GM21786 (cell line): ENCODE measurements at regions not wholly inside any gene's neighbourhood (a gene's known extent, or its start where the extent isn't known, plus 50 kb on each side); places are given as distances from the start of the nearest gene placed in this dataset.
"Not testable (repeated sequence)": the region's sequence is repeated elsewhere in the genome, so short reads cannot be mapped to it uniquely, and the experiment has no call there.

Experiments used
- ATAC-seq: cut with Tn5 transposase; IDR thresholded peaks from one replicate; pipeline ENCODE4 v1.9.1; 2021; ENCODE audit not compliant: unreplicated experiment

DNA sequence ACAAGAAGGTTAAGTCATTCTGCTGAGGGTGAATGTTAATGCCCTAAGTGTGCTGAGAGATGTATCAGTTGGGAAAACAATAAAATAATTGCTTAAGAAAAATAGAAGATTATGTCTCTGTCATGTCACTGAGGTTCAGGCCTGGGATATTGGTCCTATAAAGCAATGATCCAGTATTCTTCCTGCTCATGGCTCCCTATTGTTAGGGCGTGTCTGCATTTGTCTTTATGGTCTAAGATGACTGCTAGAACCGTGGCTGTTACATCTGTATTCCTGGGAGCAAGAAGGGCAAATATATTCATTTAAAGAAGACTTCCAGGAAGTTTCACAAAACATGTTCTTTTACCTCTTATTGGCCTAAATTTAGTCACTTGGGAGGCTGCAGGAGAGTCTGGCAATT is 125.0 kb downstream of the KCNE4 start:
- ATAC-seq, result no peak

DNA sequence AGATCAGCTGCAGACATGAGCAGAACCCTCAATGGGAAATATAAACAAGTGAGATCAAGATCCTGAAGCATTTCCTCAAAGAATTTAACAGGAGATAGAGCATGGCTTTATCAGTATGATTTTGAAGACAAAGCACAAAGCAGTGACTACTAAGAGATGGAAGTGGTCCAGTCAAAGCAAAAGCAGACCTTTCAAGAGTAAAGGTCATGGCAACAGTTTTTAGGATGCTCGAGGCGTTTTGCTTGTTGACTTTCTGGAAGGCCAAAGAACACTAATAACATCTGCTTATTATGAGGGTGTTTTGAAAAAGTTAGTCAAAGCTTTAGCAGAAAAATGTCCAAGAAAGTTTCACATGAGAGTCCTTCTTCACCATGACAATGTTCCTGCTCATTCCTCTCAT is 128.5 kb downstream of the KCNE4 start:
- no peak for ATAC-seq

DNA sequence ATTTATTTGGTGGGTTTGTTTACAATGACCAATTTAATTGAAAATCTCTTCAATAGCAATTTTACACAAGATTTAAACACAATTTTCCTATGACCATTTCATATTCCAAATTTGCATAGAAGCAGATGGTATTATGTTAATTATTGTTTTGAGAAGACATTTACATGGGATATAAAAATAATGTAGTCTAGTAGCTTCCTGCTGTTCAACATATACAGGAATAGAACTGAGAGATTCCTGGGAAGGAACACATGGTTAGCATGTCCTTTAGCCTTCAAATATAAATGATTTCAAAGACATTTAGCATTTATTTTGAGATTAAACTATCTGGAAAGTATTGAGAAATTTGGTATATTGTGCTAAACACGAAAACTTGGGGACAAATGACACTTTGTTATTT is 129.6 kb downstream of the KCNE4 start:
- no peak for ATAC-seq

DNA sequence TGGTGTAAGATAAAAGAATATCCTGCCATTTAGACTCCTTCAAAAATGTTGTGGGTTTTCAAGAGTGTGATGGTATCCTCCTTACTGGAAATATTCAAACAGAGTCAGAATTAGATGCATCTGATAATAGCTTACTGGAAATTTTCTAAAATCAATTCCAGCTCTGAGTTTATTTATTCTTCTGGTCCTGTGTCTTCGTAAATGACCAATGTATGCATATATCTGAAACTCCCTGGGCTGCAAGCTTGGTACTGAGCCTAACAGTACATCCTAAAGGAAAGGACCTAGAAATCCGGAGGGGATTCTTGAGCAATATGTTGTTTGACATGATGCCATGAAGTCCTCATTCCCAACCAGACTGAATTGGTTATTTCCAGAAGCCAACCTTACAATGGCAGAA is 130.4 kb downstream of the KCNE4 start:
- no peak for ATAC-seq

DNA sequence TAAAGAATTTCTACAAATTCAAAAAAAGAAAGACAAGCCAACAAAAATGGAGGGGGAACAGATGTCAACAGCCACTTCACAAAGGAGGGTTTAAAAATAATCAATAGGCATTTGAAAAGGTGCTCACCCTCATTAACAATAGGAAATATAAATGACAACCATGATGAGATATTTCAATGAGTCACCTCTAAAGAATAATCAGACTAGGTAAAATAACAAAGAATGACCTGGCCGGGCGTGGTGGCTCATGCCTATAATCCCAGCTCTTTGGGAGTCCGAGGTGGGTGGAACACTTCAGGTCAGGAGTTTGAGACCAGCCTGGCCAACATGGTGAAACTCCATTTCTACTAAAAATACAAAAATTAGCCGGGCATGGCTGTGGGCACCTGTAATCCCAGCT is 133.6 kb downstream of the KCNE4 start:
- no peak for ATAC-seq

DNA sequence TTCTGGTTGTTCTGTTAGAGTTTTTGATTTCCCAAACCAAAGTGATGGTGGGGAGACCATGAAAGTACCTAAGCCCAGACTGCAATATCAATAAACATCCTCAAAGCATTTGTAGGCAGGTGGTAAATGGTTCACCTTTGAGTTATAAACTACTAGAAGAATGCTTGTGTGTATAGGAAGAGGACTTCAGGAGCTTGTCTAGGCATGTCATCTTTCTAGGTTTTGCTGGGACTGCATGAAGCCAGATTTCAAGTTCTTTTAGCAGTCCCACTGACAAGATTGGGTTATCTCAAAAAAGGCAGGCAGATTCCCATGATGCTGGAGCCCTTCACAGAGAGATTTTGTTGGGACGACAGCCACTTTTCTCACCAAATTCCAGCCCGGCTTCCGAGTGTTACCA is 135.3 kb downstream of the KCNE4 start:
- no peak for ATAC-seq

DNA sequence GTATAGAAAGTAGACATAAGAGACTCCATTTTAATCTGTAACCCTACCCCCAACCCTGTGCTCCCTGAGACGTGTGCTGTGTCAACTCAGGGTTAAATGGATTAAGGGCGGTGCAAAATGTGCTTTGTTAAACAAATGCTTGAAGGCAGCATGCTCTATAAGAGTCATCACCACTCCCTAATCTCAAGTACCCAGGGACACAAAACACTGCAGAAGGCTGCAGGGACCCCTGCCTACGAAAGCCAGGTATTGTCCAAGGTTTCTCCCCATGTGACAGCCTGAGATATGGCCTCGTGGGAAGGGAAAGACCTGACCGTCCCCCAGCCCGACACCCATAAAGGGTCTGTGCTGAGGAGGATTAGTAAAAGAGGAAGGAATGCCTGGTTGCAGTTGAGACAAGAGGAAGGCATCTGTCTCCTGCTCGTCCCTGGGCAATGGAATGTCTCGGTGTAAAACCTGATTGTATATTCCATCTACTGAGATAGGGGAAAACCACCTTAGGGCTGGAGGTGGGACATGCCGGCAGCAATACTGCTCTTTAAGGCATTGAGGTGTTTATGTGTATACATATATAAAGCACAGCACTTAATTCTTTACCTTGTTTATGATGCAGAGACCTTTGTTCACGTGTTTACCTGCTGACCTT is 138.7 kb downstream of the KCNE4 start:
- not testable (repeated sequence) for ATAC-seq

DNA sequence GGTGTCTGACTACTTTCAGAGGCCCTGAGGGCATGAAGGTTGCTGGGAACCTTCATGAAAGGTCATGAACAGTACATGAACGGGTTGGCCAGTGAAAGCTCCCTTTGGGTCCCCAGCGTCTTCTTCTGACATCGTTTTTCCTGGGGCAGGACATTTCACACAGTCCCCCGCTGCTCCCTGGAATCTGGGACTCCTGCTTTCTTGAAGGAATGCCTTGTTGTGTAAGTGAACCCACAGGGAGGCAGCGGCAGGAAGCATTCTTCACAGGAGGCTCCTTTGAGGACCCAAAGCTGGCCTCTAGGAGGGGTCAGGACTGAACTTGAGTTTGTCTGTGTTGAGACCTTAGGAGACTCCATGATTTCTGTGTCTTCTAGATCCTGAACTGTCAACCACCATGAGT is 144.3 kb downstream of the KCNE4 start:
- no peak for ATAC-seq

DNA sequence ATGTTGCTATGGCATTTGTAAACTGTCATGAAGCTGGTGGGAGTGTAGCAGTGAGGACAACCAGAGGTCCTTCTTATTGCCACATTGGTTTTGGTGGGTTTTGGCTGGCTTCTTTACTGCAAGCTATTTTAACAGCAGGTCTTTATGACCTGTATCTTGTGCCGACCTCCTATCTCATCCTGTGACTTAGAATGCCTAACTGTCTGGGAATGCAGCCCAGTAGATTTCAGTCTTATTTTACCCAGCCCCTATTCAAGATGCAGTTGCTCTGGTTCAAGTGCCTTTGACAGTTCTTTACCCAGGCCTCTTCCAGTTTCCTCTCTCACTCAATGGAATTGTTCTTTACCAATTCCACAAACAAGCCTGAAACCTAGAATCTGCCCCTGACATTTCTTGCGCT is 145.1 kb downstream of the KCNE4 start:
- no peak for ATAC-seq

DNA sequence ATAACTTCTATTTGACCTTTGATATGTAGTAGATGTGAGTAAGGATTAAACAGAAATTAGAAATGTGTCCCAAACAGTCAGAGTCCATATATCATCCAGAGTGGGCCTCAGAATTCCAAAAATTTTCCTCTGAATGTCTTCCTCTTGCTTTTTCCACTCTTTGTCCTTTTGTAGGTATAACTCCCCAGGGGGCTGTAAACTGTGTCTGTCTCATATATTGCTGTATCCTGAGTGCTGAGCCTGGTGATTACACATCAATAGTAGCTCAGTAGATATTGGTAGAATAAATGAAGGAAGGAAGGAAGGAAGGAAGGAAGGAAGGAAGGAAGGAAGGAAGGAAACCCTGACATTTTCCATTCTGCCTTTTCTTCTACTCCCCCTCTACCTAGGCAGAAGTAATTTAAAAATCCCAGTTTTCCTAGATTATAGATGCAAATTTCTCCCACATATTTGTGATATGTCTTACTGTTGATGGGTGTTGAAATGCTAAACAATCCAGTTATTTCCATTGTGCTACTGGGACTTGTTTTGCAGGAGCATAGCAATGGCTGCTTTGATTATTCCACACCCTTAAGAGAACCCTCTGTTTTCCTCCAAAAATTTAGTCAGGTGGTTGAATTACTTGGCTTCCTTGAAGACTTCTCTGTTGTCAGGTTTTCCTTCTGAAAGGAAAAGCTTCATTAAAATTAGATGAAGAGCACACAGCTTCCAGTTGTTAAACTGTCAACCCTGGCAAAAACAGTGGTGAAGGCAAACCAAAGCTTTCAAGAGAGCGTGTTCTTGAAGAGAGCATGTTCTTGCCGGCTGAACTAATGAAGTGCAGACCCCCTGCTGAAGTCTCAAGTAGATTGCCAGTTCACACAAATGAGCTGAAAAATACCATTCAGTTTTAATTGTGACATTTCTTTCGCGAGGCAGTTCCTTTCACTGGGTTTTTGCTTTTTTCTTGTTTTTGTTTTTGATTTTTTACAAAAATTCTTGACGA is 147.8 kb downstream of the KCNE4 start:
- ATAC-seq, result no peak

DNA sequence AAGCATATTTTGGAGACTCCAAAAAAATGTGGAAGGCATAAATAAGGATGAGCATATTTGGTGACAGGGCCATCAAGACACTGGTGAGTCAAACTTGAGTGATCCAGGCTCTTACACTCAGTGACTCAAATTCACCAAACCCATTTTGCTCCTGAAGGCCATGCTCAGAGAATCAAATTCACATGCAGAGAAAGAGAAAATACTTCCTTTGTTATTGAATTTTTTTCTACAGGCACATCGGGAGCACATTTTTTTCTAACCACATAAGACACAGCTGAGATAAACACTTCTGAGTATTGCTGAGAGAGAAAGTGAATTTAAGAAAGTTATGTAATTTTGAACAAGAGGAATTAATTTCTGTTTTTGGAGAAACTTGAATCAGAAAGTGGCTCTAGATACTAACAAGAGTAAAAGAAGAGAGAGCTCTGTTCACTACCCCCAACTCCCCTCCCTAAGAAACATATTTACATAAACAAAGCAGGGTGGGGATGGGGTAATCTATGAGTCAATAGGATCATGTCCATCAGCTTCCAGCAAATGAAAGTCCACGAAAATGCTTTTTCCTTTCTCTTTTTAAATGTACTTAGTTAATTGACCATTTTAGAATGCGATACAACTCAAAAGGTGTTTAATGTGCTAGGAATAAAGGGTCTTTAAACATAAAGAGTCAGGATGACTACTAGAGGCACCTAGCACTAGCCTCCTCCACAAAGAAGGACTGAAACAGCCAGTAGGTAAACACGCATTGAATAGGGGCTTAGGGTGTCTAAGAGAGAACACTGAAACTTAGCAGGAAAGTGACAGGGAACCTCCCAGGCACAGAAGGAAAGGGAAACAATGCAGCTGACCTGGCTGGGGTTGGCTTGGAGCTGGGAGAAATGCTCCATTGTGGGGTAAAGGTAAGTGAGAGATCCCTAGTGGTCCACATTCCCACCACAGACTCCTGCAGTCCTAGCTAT is 152.3 kb downstream of the KCNE4 start:
- ATAC-seq, result no peak

DNA sequence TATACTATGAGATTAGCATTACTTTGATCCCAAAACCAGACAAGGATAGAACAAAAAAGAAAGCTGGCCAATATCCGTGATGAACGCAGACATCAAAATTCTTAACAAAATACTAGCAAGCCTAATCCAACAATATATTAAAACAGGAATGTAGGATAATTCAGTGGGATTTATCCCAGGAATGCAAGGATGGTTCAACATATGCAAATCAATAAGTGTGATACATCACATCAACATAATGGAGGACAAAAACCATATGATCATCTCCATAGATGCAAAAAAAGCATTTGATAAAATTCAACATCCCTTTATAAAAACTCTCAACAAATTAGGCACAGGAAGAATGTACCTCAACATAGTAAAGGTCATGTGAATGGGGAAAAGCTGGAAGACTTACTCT is 158.5 kb downstream of the KCNE4 start:
- no peak for ATAC-seq

DNA sequence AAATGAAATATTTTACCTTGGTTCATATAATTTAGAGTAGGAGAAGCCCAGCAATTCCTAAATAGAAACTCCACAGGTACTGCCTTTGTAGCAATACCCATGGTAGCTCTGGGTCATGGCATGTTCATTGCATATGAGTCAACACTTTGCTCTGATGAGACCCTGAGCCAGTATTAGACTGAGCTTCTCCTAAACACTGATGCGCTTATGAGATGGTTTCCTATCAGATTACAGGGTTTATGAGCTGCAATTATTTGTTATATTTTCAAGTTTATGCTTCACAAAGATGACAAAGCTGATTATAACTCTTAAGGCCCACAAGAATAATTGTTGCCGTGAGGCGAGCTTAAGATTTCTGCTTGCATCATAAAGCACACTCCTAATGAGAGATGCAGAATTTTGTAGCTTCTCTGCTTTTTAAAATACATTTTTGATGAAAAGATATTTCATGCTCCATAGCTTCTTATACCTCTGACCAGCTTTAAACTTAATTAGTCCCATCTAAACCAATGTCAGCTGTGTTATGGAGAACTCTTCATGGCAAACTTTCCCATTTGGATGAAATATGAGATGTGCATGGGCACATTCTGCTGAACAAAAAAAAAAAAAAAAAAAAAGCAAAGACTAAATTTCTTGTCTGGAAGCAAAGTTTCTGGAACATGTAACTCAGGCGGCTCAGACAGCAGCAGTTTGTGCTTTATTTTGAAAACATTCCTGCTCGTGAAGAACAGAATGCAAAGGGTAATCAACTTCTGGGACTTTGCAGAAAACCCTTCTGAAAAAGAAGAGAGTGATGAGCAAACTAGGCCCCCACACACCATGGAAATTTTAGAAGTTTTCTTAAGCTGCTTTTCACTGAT is 162.6 kb downstream of the KCNE4 start:
- no peak for ATAC-seq

DNA sequence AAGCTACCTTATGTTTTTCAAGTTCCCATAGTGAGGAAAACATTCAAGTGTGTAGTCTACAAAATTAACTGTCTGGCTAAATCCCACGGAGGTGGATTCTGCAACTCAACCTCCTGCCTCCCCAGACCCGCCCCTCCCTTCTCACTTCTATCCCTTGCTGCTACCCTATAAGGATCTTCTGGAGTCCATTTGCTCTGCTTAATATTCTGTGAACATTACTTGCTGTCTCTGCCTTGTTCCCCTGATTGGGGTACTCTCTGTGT is 163.2 kb downstream of the KCNE4 start:
- ATAC-seq, result no peak

DNA sequence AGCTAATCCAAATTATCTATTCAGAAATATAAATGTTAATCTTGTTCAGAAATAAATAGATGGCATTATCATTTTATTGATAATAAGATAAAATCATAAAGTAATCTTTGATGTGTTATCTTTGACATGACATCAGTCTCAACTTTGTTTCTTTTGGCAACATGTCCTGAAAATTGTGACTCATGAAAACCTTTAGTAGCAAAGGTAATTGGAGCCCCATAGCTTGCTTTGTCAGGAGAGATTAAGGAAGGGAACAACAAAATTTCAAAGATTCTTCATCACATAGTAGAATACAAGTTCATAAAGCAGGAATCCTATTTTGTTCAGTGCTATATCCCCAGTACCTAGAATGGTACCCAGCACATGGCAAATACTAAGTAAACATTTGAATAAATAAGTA is 165.4 kb downstream of the KCNE4 start:
- no peak for ATAC-seq

DNA sequence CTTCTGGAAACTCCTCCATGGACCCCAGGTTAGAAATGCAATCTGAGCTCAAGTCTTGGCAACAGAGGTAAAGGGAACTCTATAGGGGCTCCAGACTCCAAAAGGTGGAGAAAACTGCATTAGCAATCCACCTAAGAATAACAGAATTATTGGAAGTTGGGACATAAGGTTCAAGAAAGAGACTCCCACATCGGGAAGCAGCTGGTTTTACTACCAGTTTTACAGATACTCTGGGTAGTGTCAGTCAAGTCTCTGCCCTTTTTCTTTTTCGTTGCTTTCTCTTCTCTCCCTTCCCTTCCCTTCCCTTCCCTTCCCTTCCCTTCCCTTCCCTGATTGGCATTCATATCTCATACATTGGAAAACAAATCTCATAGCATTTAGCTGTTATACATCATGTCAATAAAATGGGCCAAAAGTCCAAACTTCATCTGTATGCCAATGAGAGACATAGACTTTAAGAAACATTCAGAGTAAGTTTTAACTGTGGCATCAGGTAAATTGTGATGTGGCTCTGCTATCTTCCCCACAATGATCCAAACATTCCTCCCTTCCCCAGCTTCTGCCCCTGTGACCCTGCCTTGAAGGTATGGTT is 166.7 kb downstream of the KCNE4 start:
- no peak for ATAC-seq

DNA sequence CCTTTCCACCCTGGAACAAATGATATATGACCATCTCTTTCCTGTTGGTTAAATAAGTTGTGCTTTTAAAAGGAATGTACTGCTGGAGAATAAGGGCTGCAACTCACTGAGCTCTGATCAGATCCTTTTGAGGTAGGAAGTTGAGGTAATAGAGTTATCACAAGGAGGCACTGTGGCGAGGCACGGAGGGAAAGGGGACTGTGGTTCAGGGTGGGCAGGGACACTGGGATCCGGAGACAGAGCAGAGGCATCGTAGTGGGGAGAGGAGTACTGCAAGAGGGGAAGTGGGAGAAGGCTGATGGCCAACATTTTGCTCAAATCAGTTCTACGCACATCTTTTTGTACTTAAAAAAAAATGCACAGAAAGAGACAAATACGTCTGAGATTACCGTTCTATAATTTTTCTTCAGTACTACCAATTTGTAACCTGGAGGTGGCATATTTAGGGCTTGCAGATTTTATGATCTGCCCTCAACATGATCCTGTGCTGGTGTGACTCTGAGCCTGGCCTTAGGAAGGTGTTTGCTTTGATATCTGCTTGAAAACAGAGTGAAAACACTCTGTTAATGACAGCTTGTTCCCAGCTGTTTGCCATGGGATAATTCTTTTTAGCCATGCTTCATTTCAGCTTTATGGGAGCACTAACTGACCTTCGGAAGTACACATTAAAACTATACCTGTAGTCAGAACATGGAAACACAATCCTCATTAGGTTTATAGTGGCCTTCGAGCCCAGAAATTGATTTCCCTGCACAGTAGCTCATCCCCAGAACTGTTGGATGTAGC is 168.1 kb downstream of the KCNE4 start:
- ATAC-seq, result no peak

DNA sequence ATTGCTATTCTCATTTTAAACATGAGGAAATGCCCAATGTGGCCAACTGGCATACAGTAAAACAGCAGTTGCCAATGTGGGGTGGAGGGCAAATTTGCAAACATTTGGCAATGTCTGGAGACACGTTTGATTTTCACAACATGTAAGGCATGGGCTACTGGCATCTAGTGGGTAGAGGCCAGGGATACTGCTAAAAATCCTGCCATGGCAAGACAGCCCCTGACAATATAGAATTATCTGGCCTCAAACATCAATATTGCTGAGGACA is 168.6 kb downstream of the KCNE4 start:
- ATAC-seq, result no peak

DNA sequence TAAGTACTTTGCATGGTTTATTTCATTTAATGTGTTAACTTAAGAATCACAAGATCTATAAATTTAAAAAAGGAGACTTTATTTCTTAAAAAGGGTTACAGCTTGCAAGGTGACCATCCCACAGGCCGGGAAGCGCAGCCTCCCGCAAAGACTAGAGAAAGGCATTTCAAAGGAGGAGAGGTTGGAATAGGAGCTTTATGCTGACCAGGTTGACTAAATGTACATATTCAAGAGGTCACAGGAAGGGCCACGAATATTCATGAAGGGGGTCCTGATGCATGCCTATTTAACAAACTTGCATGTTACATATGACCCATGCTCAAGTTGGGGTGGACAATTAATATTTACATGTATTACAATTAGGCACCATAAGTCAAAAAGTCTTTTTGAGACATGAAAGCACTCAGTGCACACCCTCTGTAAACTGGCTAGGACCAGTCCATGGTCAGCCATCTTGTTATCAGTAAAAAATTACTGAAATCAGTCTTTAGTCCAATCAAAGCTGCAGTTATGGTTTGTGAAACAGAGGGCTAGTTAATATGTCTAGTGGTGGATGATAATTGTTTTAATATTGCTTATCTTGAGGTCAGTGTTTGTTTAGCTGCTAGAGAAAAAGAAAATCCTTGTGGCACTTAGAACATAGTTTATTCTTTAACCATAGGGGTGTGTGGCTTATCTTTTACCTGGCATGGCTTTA is 169.3 kb downstream of the KCNE4 start:
- no peak for ATAC-seq
